NCI-H2227 (cell line): ENCODE measurements at regions not wholly inside any gene's neighbourhood (a gene's known extent, or its start where the extent isn't known, plus 50 kb on each side); places are given as distances from the start of the nearest gene placed in this dataset.

Source experiments
- DNase-seq: peaks from one replicate; lab custom pipeline; 2025; ENCODE audit not compliant: unreplicated experiment; lab: John Stamatoyannopoulos, UW

DNA sequence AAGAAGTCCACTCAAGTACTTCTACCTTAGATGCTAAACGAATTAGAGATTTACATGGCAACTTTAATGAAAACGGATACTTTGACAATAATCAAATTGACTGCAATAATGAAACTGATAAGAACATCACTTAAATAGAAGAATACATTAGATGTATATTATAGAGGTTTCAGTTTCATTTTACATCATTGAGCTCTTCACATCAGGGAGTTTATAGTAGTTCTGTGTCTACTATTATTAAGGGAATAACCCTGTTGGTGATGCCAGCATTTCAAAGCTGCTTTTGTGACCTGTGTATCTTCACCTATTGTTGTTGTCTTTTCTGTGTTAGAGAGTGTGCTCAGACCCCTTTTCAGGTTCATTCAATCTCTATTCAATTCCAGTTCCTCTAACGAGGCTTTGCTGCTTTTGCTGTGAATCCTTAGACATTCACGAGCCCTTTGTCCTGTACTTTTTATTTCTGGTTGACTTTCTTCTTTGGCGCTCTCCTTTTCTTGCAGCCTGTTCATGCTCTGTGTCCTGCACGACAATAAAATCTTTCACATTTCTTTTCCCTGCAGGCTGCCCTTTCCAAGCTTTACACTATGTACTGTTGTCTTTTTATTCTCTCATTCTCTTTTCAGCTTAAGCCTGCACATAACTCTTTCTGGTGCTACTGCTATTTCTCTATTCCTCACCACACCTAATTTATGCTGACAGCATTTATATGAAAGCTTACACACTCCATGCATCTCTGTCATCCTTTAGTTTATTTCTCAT is 232.1 kb downstream of the CPE start:
- DNase-seq = no peak

- no peak for DNase-seq
These were observed 234.1 kb downstream of the CPE start for GRCh38 chr4:165612936-165613335.

DNA sequence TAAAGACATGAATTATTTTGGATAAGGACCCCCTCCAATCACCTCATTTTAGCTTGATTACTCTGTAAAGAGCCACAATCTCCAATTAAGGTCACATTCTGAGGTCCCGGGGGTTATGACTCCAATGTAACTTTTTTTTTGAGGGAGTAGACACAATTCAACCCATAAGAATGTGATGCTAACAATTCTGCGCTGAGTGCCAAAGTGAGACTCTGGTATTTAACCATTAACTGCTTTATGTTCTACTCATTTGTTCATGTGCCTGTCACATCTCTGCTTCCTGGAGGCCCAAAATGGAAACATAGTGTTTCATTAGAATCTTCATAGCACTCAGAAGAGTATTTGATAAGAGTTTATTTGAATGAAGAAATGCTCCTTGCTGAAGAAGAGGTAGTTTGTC is 234.8 kb downstream of the CPE start:
- no peak for DNase-seq

GRCh38 chr4:165620913-165621312 is 242.1 kb downstream of the CPE start:
- no peak for DNase-seq

DNA sequence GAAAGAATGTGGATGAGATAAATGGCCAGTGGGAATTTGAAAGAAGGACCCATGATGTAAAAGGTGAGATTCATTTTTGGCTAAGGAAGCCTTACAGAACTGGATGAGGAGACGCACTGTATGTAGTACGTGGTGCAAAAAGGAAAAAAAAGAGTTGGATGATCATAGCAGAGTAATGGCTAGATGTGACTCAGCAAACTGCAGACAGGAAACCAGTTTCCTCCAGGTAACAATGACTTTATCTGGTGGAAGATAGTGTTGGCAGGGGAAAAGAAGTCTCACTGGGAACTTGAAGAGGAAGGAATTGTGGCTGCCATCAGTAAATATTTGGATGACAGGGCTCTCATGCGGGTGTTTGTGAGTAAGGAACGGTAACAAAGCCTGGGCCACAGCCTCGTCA is 243.2 kb downstream of the CPE start:
- DNase-seq = no peak

GRCh38 chr4:165625281-165625680 is 246.5 kb downstream of the CPE start:
- no peak for DNase-seq

GRCh38 chr4:165626316-165626715 is 246.7 kb upstream of the TLL1 start:
- no peak for DNase-seq

GRCh38 chr4:165627128-165627527 is 245.9 kb upstream of the TLL1 start:
- DNase-seq = no peak

- DNase-seq = no peak
These were observed 245.5 kb upstream of the TLL1 start for GRCh38 chr4:165627548-165627947.

GRCh38 chr4:165628572-165628971 is 244.5 kb upstream of the TLL1 start:
- no peak for DNase-seq

DNA sequence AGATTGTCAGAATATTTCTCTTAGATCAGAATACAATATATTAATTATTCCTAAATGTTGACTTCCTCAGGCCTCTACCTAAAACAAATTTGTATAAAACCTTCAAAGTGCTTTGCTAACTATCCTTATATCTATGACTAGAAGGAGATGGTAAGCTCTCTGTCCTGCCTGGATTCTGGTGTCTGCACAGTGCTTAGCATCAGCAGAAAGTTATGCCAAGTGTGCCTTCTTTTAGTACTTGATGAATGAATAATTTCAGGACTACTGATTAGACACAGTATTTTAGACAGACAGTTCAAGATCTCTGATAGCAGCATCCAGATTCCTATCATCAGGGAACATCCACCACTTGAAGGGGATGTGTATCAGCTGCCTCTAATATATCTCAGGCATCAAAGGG is 242.4 kb upstream of the TLL1 start:
- no peak for DNase-seq

GRCh38 chr4:165631208-165631894 is 241.7 kb upstream of the TLL1 start:
- no peak for DNase-seq

DNA sequence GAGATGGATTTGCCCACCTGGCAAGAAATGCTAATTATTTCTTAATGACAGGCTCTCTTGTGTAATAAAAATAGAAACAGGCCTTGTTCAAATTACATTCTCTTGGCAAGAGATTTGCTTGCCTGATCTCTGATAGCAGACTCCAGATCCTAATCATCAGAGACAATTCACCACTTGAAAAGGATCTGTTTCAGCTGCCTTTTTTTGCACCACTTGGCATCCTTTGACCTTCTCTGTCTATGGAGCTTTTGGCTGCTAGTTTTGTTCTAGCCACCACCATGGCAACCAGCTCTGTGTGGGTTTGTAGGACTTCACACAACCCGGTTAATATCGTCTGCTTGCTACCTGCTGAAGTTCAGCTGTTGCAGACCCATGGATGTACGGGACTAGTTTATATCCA is 241.1 kb upstream of the TLL1 start:
- DNase-seq = no peak

GRCh38 chr4:165634766-165635165 is 238.3 kb upstream of the TLL1 start:
- DNase-seq = no peak

DNA sequence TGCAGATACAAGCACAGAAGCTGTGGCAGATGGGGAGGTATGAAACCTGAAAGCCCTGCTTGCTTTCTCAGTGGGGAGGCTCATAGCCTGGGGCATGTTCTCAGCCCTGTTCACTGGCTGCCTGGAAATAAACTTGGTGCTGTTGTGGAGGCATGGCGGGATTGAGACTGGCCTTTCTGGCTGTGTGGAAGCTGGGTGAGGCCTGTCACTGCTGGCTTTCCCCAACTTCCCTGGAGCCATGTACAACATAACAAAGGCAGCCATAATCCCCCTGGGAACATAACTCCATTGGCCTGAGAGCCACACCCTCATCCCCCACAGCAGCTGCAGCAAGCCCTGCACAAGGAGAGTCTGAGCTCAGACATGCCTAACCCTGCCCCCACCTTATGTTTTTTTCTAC is 237.7 kb upstream of the TLL1 start:
- DNase-seq = no peak

- no peak for DNase-seq
These were observed 237.1 kb upstream of the TLL1 start for GRCh38 chr4:165635951-165636350.

GRCh38 chr4:165651901-165652300 is 221.1 kb upstream of the TLL1 start:
- DNase-seq = no peak

DNA sequence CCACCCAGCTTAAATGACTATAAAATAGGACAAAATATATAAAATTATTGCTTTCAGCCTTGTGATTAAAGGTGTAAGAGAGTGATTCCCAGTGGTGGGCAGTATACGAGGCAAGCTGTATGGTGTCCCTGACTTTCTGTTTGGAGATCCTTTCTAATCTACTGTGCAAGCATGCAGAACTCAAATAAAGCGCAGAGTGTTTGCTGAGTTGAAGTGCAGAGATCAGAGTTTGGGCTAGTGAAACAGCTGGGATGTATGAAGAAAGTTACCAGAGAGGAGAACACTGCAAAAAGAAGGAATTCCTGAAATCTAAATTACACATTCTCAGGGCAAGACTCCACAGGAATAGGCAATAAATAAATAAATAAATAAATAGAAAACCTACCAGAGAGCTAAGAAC is 218.5 kb upstream of the TLL1 start:
- no peak for DNase-seq

GRCh38 chr4:165656399-165656798 is 216.6 kb upstream of the TLL1 start:
- DNase-seq = no peak

- no peak for DNase-seq
These were observed 216.1 kb upstream of the TLL1 start for GRCh38 chr4:165656829-165657490.

GRCh38 chr4:165662341-165662740 is 210.7 kb upstream of the TLL1 start:
- no peak for DNase-seq

DNA sequence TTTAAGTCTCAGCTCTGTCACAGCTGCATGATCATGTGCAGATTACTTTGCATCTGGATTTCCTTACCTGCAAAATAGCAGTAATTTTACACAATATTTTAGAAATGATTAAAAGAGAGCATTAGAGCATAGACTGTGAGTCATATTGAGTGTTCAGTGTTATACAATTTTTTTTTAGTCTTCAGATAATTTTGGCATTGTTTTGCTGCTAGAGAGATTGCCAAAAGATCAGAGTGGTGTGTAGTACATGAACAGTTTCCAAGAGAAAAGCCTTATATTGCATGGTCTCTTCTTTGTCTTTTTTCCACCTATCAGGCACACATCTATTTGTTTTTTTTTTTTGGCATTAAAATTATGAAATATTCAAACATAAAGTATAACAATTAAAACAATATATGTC is 209.6 kb upstream of the TLL1 start:
- DNase-seq = no peak
